ENCODE measurements at regions not wholly inside any gene's neighbourhood (a gene's known extent, or its start where the extent isn't known, plus 50 kb on each side); places are given as distances from the start of the nearest gene placed in this dataset.

- no peak for TF ChIP-seq NCOA2 (CRISPR knock-in tag; IDR thresholded peaks at IDR 0.05)
- TF ChIP-seq ZNF792 (CRISPR knock-in tag; IDR thresholded peaks at IDR 0.05) = no peak
- no peak for TF ChIP-seq ZNF639 (CRISPR knock-in tag; conservative IDR thresholded peaks at IDR 0.05)
- no peak for TF ChIP-seq ZNF24 (IDR thresholded peaks at IDR 0.05)
- TF ChIP-seq EHMT2 (IDR thresholded peaks at IDR 0.05; ENCODE audit: borderline replicate concordance, low read depth, low read length) = no peak
- TF ChIP-seq KAT7 (CRISPR knock-in tag; IDR thresholded peaks at IDR 0.05; ENCODE audit: borderline replicate concordance) = no peak
- no peak for TF ChIP-seq ZNF75D (CRISPR knock-in tag; IDR thresholded peaks at IDR 0.05; ENCODE audit: borderline replicate concordance)
- no peak for TF ChIP-seq EZH2 (conservative IDR thresholded peaks at IDR 0.05; ENCODE audit: low read depth, low read length)
Measured at GRCh38 chr1:14261395-14261794, 337.1 kb upstream of the KAZN start.
